ENCODE measurements at regions not wholly inside any gene's neighbourhood (a gene's known extent, or its start where the extent isn't known, plus 50 kb on each side); places are given as distances from the start of the nearest gene placed in this dataset.
"Not testable (repeated sequence)": the region's sequence is repeated elsewhere in the genome, so short reads cannot be mapped to it uniquely, and the experiment has no call there.

- TF ChIP-seq POLR2A, CTCF (IDR thresholded peaks at IDR 0.05): not testable (repeated sequence)
Observed at GRCh38 chr22:25504017-25504416, 60.5 kb upstream of the GRK3 start.

Measured in gastroesophageal sphincter (tissue), 3 donors.